Caco-2 (cell line): ENCODE measurements at regions not wholly inside any gene's neighbourhood (a gene's known extent, or its start where the extent isn't known, plus 50 kb on each side); places are given as distances from the start of the nearest gene placed in this dataset.

Source experiments
- BruUV-seq: library from RNA; stranded (reverse); fragments of 400-500 nt; replicated peaks from 2 replicates; lab custom pipeline; 2021; lab: Mats Ljungman, UMichigan
- CTCF ChIA-PET: fragments of 300-600 bp; sonication (Branson Sonifier 250); formaldehyde crosslinking; loops from one replicate; lab custom pipeline; 2022; ENCODE audit warnings: antibody characterized with exemption; lab: Charles Lee
- POLR2A ChIA-PET: fragments of 300-600 bp; sonication (Branson Sonifier 250); formaldehyde crosslinking; loops from one replicate; lab custom pipeline; 2022; ENCODE audit warnings: antibody characterized with exemption; lab: Charles Lee
- DNase-seq, 2 experiments: peaks; one replicate each; pipeline versions ENCODE4 v3.0.0 to v3.0.0-alpha.2; 2020 to 2022
- H3K27me3 ChIP-seq: replicated peaks from 2 replicates; pipeline ENCODE4 v1.6.0; 2011; ENCODE audit warnings: low read length; ENCODE audit not compliant: control insufficient read depth, insufficient read depth
- H3K36me3 ChIP-seq: 2 replicates; pipeline ENCODE4 v1.5.1; 2011; ENCODE audit warnings: low read length; ENCODE audit not compliant: control insufficient read depth, insufficient read depth
- H3K4me1 ChIP-seq: fragments of 250-450 bp; sonication (Bioruptor Pico); 2 replicates; pipeline ENCODE4 v1.5.1; 2020; ENCODE audit warnings: mild to moderate bottlenecking
- H3K4me3 ChIP-seq: 2 replicates; pipeline ENCODE4 v1.5.1; 2011; ENCODE audit warnings: low read depth, mild to moderate bottlenecking, control low read depth, low read length
- H3K9me3 ChIP-seq: fragments of 250-450 bp; sonication (Bioruptor Pico); 2 replicates; pipeline ENCODE4 v1.5.1; 2020; ENCODE audit warnings: mild to moderate bottlenecking, moderate library complexity
- H3K27ac Mint-ChIP-seq: one replicate; pipeline ENCODE4 v1.8.0; 2022; ENCODE audit warnings: mixed read lengths; ENCODE audit not compliant: unreplicated experiment
- H3K27me3 Mint-ChIP-seq: one replicate; pipeline ENCODE4 v1.8.0; 2022; ENCODE audit warnings: mixed read lengths; ENCODE audit not compliant: insufficient read depth, unreplicated experiment
- H3K36me3 Mint-ChIP-seq: one replicate; pipeline ENCODE4 v1.8.0; 2022; ENCODE audit warnings: mild to moderate bottlenecking, mixed read lengths; ENCODE audit not compliant: insufficient read depth, unreplicated experiment
- H3K4me1 Mint-ChIP-seq: one replicate; pipeline ENCODE4 v1.8.0; 2022; ENCODE audit warnings: low read depth, mixed read lengths; ENCODE audit not compliant: unreplicated experiment
- H3K4me3 Mint-ChIP-seq: one replicate; pipeline ENCODE4 v1.8.0; 2022; ENCODE audit warnings: mild to moderate bottlenecking, moderate library complexity, mixed read lengths; ENCODE audit not compliant: unreplicated experiment
- H3K9me3 Mint-ChIP-seq: one replicate; pipeline ENCODE4 v1.8.0; 2022; ENCODE audit warnings: mixed read lengths; ENCODE audit not compliant: unreplicated experiment
- intact Hi-C: fragments of 100-400 bp; cut with micrococcal nuclease; formaldehyde crosslinking; loops from one replicate; pipeline ENCODE4 v1.10.0; 2022; ENCODE audit not compliant: unreplicated experiment
- TF ChIP-seq, protein P1 (sequence below), 2 experiments: fragments of 200-600 bp in 1 of 2; IDR thresholded peaks; 1 replicate in 1 of 2; 2 replicates in 1 of 2; pipeline versions ENCODE4 v1.5.1 to v1.8.0; 2011 to 2022; ENCODE audit warnings: antibody characterized with exemption in 1 of 2, control low read depth in 1 of 2, inconsistent platforms in 1 of 2, low read depth in 1 of 2, low read length in 1 of 2, mild to moderate bottlenecking in 1 of 2, moderate library complexity in 1 of 2; ENCODE audit not compliant: insufficient read depth in 1 of 2, severe bottlenecking in 1 of 2, unreplicated experiment in 1 of 2

DNA sequence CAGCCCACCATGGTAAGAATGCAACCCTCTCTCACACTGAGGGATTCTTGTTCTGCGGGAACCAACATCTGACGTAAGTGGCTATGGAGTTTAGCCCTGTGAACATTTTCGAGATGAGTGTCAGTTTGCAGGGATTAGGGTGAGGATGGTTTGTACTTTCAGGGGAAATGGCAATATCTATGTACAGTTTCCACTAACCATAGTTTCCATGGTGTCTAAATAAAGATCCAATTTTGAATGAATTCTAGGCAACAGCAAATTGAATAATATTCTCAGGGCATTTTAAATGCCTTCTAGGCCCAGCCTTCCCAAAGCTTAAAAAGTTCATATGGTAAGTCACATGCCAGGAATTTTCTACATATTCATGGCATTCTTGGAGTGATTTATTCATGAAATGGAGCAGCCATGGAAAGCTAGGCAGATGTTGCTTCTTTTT is 105.4 kb upstream of the MMADHC start:
- TF ChIP-seq, protein P1, sequence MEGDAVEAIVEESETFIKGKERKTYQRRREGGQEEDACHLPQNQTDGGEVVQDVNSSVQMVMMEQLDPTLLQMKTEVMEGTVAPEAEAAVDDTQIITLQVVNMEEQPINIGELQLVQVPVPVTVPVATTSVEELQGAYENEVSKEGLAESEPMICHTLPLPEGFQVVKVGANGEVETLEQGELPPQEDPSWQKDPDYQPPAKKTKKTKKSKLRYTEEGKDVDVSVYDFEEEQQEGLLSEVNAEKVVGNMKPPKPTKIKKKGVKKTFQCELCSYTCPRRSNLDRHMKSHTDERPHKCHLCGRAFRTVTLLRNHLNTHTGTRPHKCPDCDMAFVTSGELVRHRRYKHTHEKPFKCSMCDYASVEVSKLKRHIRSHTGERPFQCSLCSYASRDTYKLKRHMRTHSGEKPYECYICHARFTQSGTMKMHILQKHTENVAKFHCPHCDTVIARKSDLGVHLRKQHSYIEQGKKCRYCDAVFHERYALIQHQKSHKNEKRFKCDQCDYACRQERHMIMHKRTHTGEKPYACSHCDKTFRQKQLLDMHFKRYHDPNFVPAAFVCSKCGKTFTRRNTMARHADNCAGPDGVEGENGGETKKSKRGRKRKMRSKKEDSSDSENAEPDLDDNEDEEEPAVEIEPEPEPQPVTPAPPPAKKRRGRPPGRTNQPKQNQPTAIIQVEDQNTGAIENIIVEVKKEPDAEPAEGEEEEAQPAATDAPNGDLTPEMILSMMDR (IDR thresholded peaks at IDR 0.05; ENCODE audit: insufficient read depth in 1 of 2, low read depth in 1 of 2, low read length in 1 of 2, severe bottlenecking in 1 of 2, unreplicated experiment in 1 of 2), result no peak
- intact Hi-C loops, result no loop called here
- no peaks in the 10 kb centered on the region for H3K9me3 Mint-ChIP-seq

DNA sequence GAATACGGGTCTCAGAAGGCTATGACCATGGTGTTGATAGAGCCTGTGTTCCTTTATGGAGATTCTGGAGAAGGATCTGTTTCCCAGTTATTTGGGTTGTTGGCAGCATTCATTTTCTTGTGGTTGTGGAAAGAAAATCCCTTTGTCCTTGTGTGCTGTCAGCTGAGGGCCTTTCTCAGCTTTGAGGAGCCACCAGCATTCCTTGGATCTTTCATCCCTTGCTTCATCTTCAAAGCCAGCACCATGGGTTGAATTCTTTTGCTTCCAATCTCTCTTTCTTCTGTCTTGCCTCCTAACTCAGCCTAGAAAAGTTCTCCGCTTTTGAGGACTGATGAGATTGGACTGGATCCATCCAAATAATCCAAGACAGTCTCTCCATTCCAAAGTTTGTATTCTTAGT is 103.2 kb upstream of the MMADHC start:
- ChIA-PET POLR2A (no interaction called here), CTCF (no interaction called here)
- no peak for DNase-seq
- no peaks in the 10 kb centered on the region for H3K27me3 ChIP-seq
- no peak overlapping the region for H3K4me3 ChIP-seq
- TF ChIP-seq, protein P1 (IDR thresholded peaks at IDR 0.05; ENCODE audit: insufficient read depth in 1 of 2, low read depth in 1 of 2, low read length in 1 of 2, severe bottlenecking in 1 of 2, unreplicated experiment in 1 of 2), result no peak
- H3K36me3 ChIP-seq, result no peaks in the 10 kb centered on the region
- H3K4me1 ChIP-seq, result peaks cover 5% of the 10 kb centered on the region; the same call in 1 of the 2 replicates
- Mint-ChIP-seq H3K9me3 (peaks cover under 1% of the 10 kb centered on the region), H3K27me3 (no peaks in the 10 kb centered on the region), H3K4me3 (no peak overlapping the region), H3K36me3 (no peaks in the 10 kb centered on the region), H3K4me1 (no peaks in the 10 kb centered on the region), H3K27ac (no peak overlapping the region)
- no TSS peak for BruUV-seq
- no peaks in the 10 kb centered on the region for H3K9me3 ChIP-seq
- intact Hi-C loops, result no loop called here

More for the DNA sequence above, 105.4 kb upstream of the MMADHC start:
- BruUV-seq, result no TSS peak
- Mint-ChIP-seq H3K27ac (no peak overlapping the region), H3K36me3 (no peaks in the 10 kb centered on the region), H3K27me3 (no peaks in the 10 kb centered on the region), H3K4me3 (no peak overlapping the region), H3K4me1 (no peaks in the 10 kb centered on the region)
- H3K27me3 ChIP-seq, result no peaks in the 10 kb centered on the region
- H3K4me3 ChIP-seq, result no peak overlapping the region
- H3K36me3 ChIP-seq, result no peaks in the 10 kb centered on the region
- POLR2A ChIA-PET, result no interaction called here
- H3K4me1 ChIP-seq, result peaks cover 5% of the 10 kb centered on the region; the same call in 1 of the 2 replicates
- CTCF ChIA-PET, result no interaction called here
- DNase-seq, result no peak
- no peaks in the 10 kb centered on the region for H3K9me3 ChIP-seq

DNA sequence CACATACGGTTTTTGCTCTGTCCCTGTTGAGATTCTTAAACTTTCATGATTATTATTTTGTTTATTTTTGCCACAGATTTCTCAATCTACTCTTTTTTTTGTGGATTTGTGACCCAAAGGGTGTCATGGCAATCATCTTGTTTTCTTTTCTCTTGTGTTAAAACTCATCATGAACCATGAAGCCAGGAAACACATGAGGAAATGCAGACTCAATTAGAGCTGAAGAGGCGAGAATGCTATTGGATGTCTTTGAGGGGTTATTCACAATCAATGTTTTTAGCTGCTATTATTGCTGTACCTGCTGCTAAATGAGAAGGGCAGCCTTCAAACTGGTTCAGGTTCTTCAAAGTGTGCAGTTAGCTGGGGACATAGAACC is 99.5 kb upstream of the MMADHC start:
- Mint-ChIP-seq H3K9me3 (peaks cover 10% of the 10 kb centered on the region), H3K27me3 (no peaks in the 10 kb centered on the region), H3K27ac (no peak overlapping the region), H3K4me3 (no peak overlapping the region), H3K36me3 (no peaks in the 10 kb centered on the region), H3K4me1 (no peaks in the 10 kb centered on the region)
- no peaks in the 10 kb centered on the region for H3K27me3 ChIP-seq
- intact Hi-C loops, result no loop called here
- DNase-seq, result no peak
- ChIA-PET POLR2A (no interaction called here), CTCF (no interaction called here)
- TF ChIP-seq, protein P1 (IDR thresholded peaks at IDR 0.05; ENCODE audit: insufficient read depth in 1 of 2, low read depth in 1 of 2, low read length in 1 of 2, severe bottlenecking in 1 of 2, unreplicated experiment in 1 of 2), result no peak
- no peaks in the 10 kb centered on the region for H3K4me1 ChIP-seq
- no peaks in the 10 kb centered on the region for H3K36me3 ChIP-seq
- H3K4me3 ChIP-seq, result no peak overlapping the region
- BruUV-seq, result no TSS peak
- no peaks in the 10 kb centered on the region for H3K9me3 ChIP-seq
